HG03108 (cell line): ENCODE measurements at regions not wholly inside any gene's neighbourhood (a gene's known extent, or its start where the extent isn't known, plus 50 kb on each side); places are given as distances from the start of the nearest gene placed in this dataset.

Experiments
- ATAC-seq: cut with Tn5 transposase; IDR thresholded peaks from one replicate; pipeline ENCODE4 v1.9.1; 2021; ENCODE audit warnings: moderate library complexity; ENCODE audit not compliant: unreplicated experiment

- no peak for ATAC-seq
Observed at GRCh38 chr2:155830351-155830750, 502.2 kb downstream of the NR4A2 start.

GRCh38 chr2:155825876-155826275, 506.6 kb downstream of the NR4A2 start:
- ATAC-seq = no peak

GRCh38 chr2:155815851-155816250, 516.7 kb downstream of the NR4A2 start:
- ATAC-seq = peak; percentile 78

- ATAC-seq = no peak
Observed at GRCh38 chr2:155815275-155815674, 517.2 kb downstream of the NR4A2 start.

DNA sequence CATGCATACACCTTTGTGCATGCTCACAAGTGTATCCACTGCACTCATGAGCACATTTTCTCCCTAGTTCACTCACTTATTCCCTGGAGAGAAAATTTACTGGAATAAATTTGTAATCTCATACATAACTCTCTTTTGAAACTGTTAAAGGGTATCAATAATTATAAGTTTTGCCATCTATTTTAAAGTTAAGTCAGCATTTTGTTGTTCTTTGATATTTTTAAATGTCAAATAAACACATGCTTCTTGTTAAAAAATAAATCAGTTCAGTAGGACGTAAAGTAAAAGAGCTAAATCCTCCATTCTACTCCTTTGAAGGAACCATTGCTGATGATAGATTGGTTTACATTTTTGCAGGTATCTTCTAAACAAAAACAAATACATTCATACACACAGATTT, 522.1 kb downstream of the NR4A2 start:
- no peak for ATAC-seq

DNA sequence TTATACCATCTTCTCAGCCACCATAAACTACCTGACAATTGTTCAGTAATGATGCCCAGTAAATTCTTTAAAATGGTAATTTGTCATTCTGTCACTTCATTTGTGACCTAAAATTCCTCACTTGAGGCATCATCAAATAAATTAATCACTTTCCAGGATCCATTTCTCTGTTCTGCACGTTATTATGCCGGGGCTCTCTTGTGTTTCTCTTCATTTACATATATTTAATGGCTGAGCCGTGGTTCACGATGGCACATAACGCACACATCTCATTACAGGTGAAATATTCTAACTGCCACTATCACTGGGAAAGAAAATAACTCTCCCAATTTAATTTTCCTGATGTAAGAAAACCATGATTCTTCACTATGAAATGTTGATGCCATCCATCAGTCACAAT, 529.6 kb downstream of the NR4A2 start:
- no peak for ATAC-seq

DNA sequence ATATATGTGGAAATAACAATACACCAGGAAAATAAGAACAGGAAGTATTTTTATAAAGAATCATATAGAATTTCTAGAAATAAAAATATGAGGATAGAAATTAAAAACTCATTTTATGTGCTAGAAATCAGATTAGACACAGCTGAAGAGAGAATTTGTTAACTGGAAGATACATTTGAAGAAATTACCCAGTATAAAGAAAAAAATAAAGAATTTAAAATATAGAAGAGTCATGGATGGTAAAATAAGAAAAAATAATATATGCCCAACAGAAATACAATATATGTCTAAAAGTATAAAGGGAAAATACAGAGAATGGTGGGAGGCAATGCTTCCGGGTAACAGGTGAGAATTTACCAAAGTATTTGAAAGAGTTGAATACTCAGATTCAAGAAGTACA, 539.9 kb downstream of the NR4A2 start:
- ATAC-seq = no peak

GRCh38 chr2:155770516-155770915, 562.0 kb downstream of the NR4A2 start:
- ATAC-seq = no peak

DNA sequence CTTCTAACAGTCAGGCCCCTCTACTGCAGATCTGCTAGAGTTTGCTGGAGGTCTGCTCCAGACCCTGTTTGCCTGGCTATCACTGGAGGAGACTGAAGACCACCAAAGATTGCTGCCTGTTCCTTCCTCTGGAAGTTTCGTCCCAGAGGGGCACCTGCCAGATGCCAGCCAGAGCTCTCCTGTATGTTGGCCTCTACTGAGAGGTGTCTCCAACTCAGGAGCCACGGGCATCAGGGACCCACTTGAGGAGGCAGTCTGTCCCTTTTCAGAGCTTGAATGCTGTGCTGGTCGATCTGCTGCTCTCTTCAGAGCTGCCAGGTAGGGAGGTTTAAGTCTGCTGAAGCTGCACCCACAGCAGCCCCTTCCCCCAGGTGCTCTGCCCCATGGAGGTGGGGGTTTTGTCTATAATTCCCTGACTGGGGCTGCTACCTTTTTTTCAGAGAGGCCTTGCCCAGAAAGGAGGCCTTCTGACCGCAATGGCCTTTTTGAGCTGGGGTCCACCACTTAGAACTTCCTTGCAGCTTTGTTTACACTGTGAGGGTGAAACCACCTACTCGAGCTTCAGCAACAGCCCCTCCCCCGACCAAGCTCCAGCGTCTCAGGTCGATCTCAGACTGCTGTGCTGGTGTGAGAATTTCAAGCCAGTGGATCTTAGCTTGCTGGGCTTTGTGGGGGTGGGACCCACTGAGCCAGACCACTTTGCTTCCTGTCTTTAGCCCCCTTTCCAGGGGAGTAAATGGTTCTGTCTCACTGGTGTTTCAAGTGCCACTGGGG, 566.0 kb downstream of the NR4A2 start:
- no peak for ATAC-seq

- ATAC-seq = no peak
Observed at GRCh38 chr2:155755481-155755880, 577.0 kb downstream of the NR4A2 start.

- ATAC-seq = no peak
Observed at GRCh38 chr2:155748131-155748530, 584.4 kb downstream of the NR4A2 start.

- ATAC-seq = no peak
Observed at GRCh38 chr2:155747531-155747930, 585.0 kb downstream of the NR4A2 start.

GRCh38 chr2:155733091-155733853, 599.2 kb downstream of the NR4A2 start:
- ATAC-seq = no peak

- no peak for ATAC-seq
Observed at GRCh38 chr2:155730804-155731203, 601.7 kb downstream of the NR4A2 start.

GRCh38 chr2:155727187-155727895, 605.2 kb downstream of the NR4A2 start:
- no peak for ATAC-seq

GRCh38 chr2:155722290-155722689, 610.2 kb downstream of the NR4A2 start:
- no peak for ATAC-seq

GRCh38 chr2:155715705-155716104, 616.8 kb downstream of the NR4A2 start:
- no peak for ATAC-seq

- ATAC-seq = no peak
Observed at GRCh38 chr2:155714983-155715382, 617.5 kb downstream of the NR4A2 start.

DNA sequence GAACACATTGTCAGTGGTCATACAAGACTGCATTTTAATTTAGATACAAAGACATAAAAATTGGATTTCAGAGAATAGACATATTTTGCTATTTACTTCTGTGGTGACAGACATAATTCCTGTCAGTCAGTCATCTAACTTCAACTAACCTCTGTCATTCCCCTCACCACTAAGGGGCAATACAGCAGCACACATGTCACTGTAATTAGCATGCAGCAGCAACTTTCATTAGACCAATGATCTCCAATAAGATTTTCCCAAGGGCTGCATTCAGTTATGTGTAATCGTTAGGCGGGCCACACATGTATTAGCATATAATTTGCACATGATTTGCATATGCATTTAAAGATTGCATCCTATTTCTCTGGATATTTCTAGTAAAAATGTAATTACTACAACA, 624.5 kb downstream of the NR4A2 start:
- ATAC-seq = no peak

- no peak for ATAC-seq
Observed at GRCh38 chr2:155703917-155704316, 628.6 kb downstream of the NR4A2 start.

DNA sequence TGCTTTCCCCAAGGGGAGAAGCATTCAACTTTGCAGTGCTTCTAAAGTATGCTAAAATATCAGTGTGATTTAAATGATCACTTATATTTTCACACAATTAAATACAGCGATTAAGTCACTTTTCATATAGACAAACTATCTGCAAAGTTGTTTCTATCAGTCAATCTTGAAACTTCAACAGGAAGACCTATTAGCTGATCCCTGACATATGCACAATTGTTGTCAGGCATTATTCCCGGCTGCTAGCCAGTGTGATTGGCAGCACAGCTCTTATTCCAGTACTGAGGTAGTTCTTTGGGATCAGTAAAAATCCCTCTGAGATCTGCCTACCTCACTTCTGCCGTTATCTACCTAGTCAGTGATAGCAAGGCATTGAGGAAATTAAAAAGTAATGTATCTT, 629.5 kb downstream of the NR4A2 start:
- no peak for ATAC-seq

- no peak for ATAC-seq
Observed at GRCh38 chr2:155701721-155702120, 630.8 kb downstream of the NR4A2 start.
